Astrocyte (in vitro differentiated cells and primary cell): ENCODE measurements at regions not wholly inside any gene's neighbourhood (a gene's known extent, or its start where the extent isn't known, plus 50 kb on each side); places are given as distances from the start of the nearest gene placed in this dataset.

ENCODE experiments used
- DNase-seq: peaks from one replicate; pipeline ENCODE4 v3.0.0-alpha.2; 2010; ENCODE audit warnings: low read depth
- FAIRE-seq: peaks from 2 replicates; lab custom pipeline; 2011; peaks lifted over from hg19 to GRCh38; lab: Jason Lieb, UNC
- H2AFZ ChIP-seq: 2 replicates; pipeline ENCODE4 v1.6.0; 2012; ENCODE audit warnings: low read depth, low read length, inconsistent platforms
- H3K27ac ChIP-seq: 2 replicates; pipeline ENCODE4 v1.5.1; 2011; ENCODE audit warnings: low read depth, low read length, inconsistent platforms
- H3K27me3 ChIP-seq: 2 replicates; pipeline ENCODE4 v1.6.0; 2011; ENCODE audit warnings: low read length, inconsistent platforms; ENCODE audit not compliant: insufficient read depth
- H3K36me3 ChIP-seq: 2 replicates; pipeline ENCODE4 v1.5.1; 2011; ENCODE audit warnings: low read length, inconsistent platforms; ENCODE audit not compliant: insufficient read depth
- H3K4me1 ChIP-seq: 2 replicates; pipeline ENCODE4 v1.5.1; 2011; ENCODE audit warnings: low read length, inconsistent platforms; ENCODE audit not compliant: insufficient read depth
- H3K4me2 ChIP-seq: 2 replicates; pipeline ENCODE4 v1.6.0; 2012; ENCODE audit warnings: low read length, inconsistent platforms
- H3K4me3 ChIP-seq: 2 replicates; pipeline ENCODE4 v1.5.1; 2011; ENCODE audit warnings: low read depth, mild to moderate bottlenecking, low read length, inconsistent platforms; ENCODE audit not compliant: insufficient read depth
- H3K79me2 ChIP-seq: 2 replicates; pipeline ENCODE4 v1.6.0; 2012; ENCODE audit warnings: mild to moderate bottlenecking, low read length, inconsistent platforms; ENCODE audit not compliant: insufficient read depth
- H3K9ac ChIP-seq: 2 replicates; pipeline ENCODE4 v1.6.0; 2012; ENCODE audit warnings: mild to moderate bottlenecking, low read length, inconsistent platforms
- H3K9me3 ChIP-seq: 2 replicates; pipeline ENCODE4 v1.5.1; 2012; ENCODE audit warnings: low read depth, mild to moderate bottlenecking, low read length, inconsistent platforms; ENCODE audit not compliant: insufficient read depth
- H4K20me1 ChIP-seq: 2 replicates; pipeline ENCODE4 v1.6.0; 2012; ENCODE audit warnings: low read length, inconsistent platforms; ENCODE audit not compliant: insufficient read depth
- H3K27ac Mint-ChIP-seq: one replicate; pipeline ENCODE4 v1.8.0; 2021; ENCODE audit warnings: mild to moderate bottlenecking, mixed read lengths; ENCODE audit not compliant: unreplicated experiment
- H3K27me3 Mint-ChIP-seq: one replicate; pipeline ENCODE4 v1.8.0; 2021; ENCODE audit warnings: low read depth, mixed read lengths; ENCODE audit not compliant: unreplicated experiment
- H3K36me3 Mint-ChIP-seq: one replicate; pipeline ENCODE4 v1.8.0; 2021; ENCODE audit warnings: low read depth, mixed read lengths; ENCODE audit not compliant: unreplicated experiment
- H3K4me1 Mint-ChIP-seq: one replicate; pipeline ENCODE4 v1.8.0; 2021; ENCODE audit warnings: low read depth, mixed read lengths; ENCODE audit not compliant: unreplicated experiment
- H3K4me3 Mint-ChIP-seq: one replicate; pipeline ENCODE4 v1.8.0; 2021; ENCODE audit warnings: mild to moderate bottlenecking, moderate library complexity, mixed read lengths; ENCODE audit not compliant: unreplicated experiment
- H3K9me3 Mint-ChIP-seq: one replicate; pipeline ENCODE4 v1.8.0; 2021; ENCODE audit warnings: mild to moderate bottlenecking, mixed read lengths; ENCODE audit not compliant: unreplicated experiment
- CTCF ChIP-seq: IDR thresholded peaks from 2 replicates; pipeline ENCODE4 v1.5.1; 2011; ENCODE audit warnings: low read depth, mild to moderate bottlenecking, inconsistent platforms, low read length, moderate library complexity; ENCODE audit not compliant: insufficient read depth
- EZH2 ChIP-seq: IDR thresholded peaks from 2 replicates; pipeline ENCODE4 v1.6.1; 2012; ENCODE audit warnings: mild to moderate bottlenecking, low read length, inconsistent platforms; ENCODE audit not compliant: insufficient read depth

GRCh38 chr18:51288582-51288981 lies 91.1 kb upstream of the MEX3C start:
- Histone ChIP-seq H3K4me2 (no peak overlapping the region), H3K9me3 (no peaks in the 10 kb centered on the region), H4K20me1 (no peaks in the 10 kb centered on the region), H3K9ac (no peak overlapping the region), H3K79me2 (no peaks in the 10 kb centered on the region), H2AFZ (no peak overlapping the region), H3K36me3 (no peaks in the 10 kb centered on the region), H3K27ac (no peak overlapping the region), H3K27me3 (peaks cover 2% of the 10 kb centered on the region), H3K4me3 (no peak overlapping the region), H3K4me1 (no peaks in the 10 kb centered on the region)
- H3K4me3 Mint-ChIP-seq = no peak overlapping the region
- TF ChIP-seq CTCF = no peak
- TF ChIP-seq EZH2 = no peak
- peaks cover 9% of the 10 kb centered on the region for H3K27me3 Mint-ChIP-seq
- H3K9me3 Mint-ChIP-seq = no peaks in the 10 kb centered on the region
- H3K4me1 Mint-ChIP-seq = peaks cover 7% of the 10 kb centered on the region
- DNase-seq (no peak), FAIRE-seq (no peak)
- H3K36me3 Mint-ChIP-seq = no peaks in the 10 kb centered on the region
- no peak overlapping the region for H3K27ac Mint-ChIP-seq

DNA sequence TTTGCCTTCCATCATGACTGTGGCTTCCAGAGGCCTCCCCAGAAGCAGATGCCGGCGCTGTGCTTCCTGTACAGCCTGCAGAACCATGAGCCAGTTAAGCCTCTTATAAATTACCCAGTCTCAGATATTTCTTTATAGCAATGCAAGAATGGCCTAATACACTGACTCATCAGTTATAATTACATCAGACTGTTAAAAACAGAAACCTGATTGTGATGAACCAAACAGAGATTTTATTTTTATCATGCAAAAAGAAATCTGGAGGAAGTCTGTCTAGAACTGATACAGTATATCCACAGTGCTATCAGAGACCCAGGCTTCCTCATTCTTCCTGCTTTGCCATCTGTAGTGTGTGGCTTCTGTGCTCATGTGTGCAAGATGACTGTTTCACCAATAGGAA lies 93.4 kb upstream of the MEX3C start:
- H2AFZ ChIP-seq = no peak overlapping the region
- no peaks in the 10 kb centered on the region for H4K20me1 ChIP-seq
- no peak overlapping the region for H3K27ac Mint-ChIP-seq
- no peaks in the 10 kb centered on the region for H3K79me2 ChIP-seq
- no peak overlapping the region for H3K4me2 ChIP-seq
- H3K4me3 Mint-ChIP-seq = no peak overlapping the region
- H3K36me3 ChIP-seq = no peaks in the 10 kb centered on the region
- H3K27me3 Mint-ChIP-seq = peaks cover 4% of the 10 kb centered on the region
- DNase-seq (no peak), FAIRE-seq (no peak)
- H3K36me3 Mint-ChIP-seq = no peaks in the 10 kb centered on the region
- no peak overlapping the region for H3K9ac ChIP-seq
- H3K27ac ChIP-seq = no peak overlapping the region
- peaks cover 7% of the 10 kb centered on the region for H3K4me1 Mint-ChIP-seq
- no peaks in the 10 kb centered on the region for H3K4me1 ChIP-seq
- no peak overlapping the region for H3K4me3 ChIP-seq
- peaks cover 3% of the 10 kb centered on the region for H3K9me3 ChIP-seq
- H3K9me3 Mint-ChIP-seq = no peaks in the 10 kb centered on the region
- peaks cover 2% of the 10 kb centered on the region for H3K27me3 ChIP-seq
- TF ChIP-seq CTCF = no peak

DNA sequence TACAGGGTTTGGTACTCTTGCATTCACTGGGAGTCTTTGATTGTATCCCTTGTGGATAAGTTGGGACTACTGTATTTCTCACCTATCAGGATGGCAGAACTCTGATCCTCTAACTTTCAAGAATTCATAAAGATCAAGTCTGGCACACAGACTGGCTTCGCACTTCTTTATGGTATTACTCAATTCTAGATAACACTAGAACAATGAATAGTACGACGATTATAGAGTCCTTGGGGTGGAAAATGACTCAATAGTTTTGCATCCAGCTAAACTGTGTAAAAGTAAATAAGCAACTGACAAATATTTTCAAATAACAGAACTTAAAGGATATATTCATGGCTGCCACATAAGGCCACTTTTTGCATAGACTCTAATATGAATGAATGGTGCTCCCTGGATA lies 103.4 kb upstream of the MEX3C start:
- no peak overlapping the region for H3K4me3 Mint-ChIP-seq
- peaks cover 1% of the 10 kb centered on the region for H3K9me3 Mint-ChIP-seq
- peaks cover 11% of the 10 kb centered on the region for H3K4me1 Mint-ChIP-seq
- DNase-seq (no peak), FAIRE-seq (no peak)
- no peak overlapping the region for H3K4me3 ChIP-seq
- no peaks in the 10 kb centered on the region for H3K36me3 Mint-ChIP-seq
- H3K27me3 ChIP-seq = no peaks in the 10 kb centered on the region
- H3K27ac ChIP-seq = no peak overlapping the region
- no peak overlapping the region for H3K27ac Mint-ChIP-seq
- no peak overlapping the region for H3K9ac ChIP-seq
- no peaks in the 10 kb centered on the region for H3K79me2 ChIP-seq
- no peaks in the 10 kb centered on the region for H4K20me1 ChIP-seq
- no peak for TF ChIP-seq CTCF
- no peak for TF ChIP-seq EZH2
- H3K4me2 ChIP-seq = no peak overlapping the region
- H3K36me3 ChIP-seq = no peaks in the 10 kb centered on the region
- no peaks in the 10 kb centered on the region for H3K27me3 Mint-ChIP-seq
- no peaks in the 10 kb centered on the region for H3K9me3 ChIP-seq
- no peaks in the 10 kb centered on the region for H3K4me1 ChIP-seq
- no peak overlapping the region for H2AFZ ChIP-seq
